Dendritic cell treated with granulocyte-macrophage colony-stimulating factor and Interleukin-4, amounts not matched to agents 40 ng/mL and 50 ng/mL, for 4 days (primary cell): ENCODE measurements at regions not wholly inside any gene's neighbourhood (a gene's known extent, or its start where the extent isn't known, plus 50 kb on each side); places are given as distances from the start of the nearest gene placed in this dataset.
"Not testable (repeated sequence)": the region's sequence is repeated elsewhere in the genome, so short reads cannot be mapped to it uniquely, and the experiment has no call there.

Experiments
- H3K27ac Mint-ChIP-seq: one replicate; pipeline ENCODE4 v1.8.0; 2022; ENCODE audit warnings: mild to moderate bottlenecking, mixed read lengths
- H3K27me3 Mint-ChIP-seq: one replicate; pipeline ENCODE4 v1.8.0; 2022; ENCODE audit warnings: mild to moderate bottlenecking, mixed read lengths
- H3K36me3 Mint-ChIP-seq: one replicate; pipeline ENCODE4 v1.8.0; 2022; ENCODE audit warnings: low read depth, mixed read lengths
- H3K4me1 Mint-ChIP-seq: one replicate; pipeline ENCODE4 v1.8.0; 2022; ENCODE audit warnings: low read depth, mixed read lengths
- H3K4me3 Mint-ChIP-seq: one replicate; pipeline ENCODE4 v1.8.0; 2022; ENCODE audit warnings: mild to moderate bottlenecking, moderate library complexity, mixed read lengths
- H3K9me3 Mint-ChIP-seq: one replicate; pipeline ENCODE4 v1.8.0; 2022; ENCODE audit warnings: mixed read lengths
- intact Hi-C: fragments of 100-400 bp; cut with micrococcal nuclease; formaldehyde crosslinking; loops from one replicate; pipeline ENCODE4 v1.15.0; 2022

DNA sequence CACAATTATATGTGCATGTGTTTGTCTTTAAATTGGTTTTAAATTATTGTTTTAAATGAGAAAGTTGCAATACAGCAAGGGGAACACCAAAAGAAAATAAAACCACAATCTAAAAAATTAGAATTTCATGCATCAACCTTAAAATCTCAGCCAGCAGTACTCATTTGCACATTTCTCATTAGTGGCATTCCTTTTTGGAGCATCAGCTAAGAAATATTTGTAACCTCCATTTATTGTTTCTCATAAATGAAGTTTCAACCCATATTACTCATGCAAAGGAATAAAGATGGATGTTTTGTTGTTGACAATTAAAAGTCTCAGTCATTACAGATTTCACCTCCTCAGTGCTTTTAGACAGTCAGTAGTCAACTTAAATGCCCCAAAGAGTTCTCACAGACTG, 160.1 kb downstream of the TBX15 start:
- Mint-ChIP-seq H3K27me3 (no peaks in the 10 kb centered on the region), H3K4me1 (no peaks in the 10 kb centered on the region), H3K27ac (no peak overlapping the region), H3K9me3 (peaks cover 40% of the 10 kb centered on the region), H3K36me3 (no peaks in the 10 kb centered on the region), H3K4me3 (no peak overlapping the region)
- intact Hi-C loops = no loop called here

DNA sequence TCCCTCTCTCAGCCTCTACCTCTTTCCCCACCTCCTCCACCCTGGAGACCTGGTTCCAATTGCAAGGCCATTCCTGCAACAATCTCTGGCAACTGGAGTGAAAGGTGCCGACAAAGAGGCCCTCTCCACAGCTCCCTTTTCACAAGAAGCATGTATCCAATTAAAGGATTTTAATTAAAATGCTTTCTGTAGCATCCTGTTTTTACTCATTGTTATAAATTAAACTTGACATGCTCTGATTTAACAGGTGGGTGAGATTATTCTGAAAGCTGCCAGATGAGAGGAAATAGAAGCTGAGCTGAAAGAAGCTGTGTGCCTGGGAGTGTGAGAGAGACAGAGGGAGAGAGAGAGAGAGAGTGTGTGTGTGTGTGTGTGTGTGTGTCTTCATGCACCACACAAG, 160.5 kb downstream of the TBX15 start:
- Mint-ChIP-seq H3K4me3 (no peak overlapping the region), H3K27me3 (no peaks in the 10 kb centered on the region), H3K36me3 (no peaks in the 10 kb centered on the region), H3K4me1 (no peaks in the 10 kb centered on the region), H3K9me3 (peaks cover 36% of the 10 kb centered on the region), H3K27ac (no peak overlapping the region)
- intact Hi-C loops = no loop called here

DNA sequence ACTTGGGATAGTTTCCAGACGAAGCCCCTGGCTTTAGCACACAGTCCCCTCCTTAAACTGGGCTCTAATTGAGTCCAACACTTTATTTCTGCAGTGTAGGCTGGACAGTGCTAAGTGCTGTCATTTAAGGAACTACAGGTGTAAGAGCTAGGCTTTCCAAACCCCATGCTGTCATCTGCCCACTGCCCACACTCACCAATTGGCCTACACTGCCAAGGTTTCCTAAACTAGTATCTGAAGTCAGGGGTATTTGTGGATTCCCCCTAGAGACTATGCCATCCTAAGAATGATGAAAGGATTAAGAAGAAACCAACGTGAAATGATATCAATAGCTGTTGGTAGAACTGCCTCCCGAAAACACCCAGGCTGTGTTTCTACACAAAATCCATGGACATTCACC, 160.9 kb downstream of the TBX15 start:
- Mint-ChIP-seq H3K4me3 (no peak overlapping the region), H3K27ac (no peak overlapping the region), H3K27me3 (no peaks in the 10 kb centered on the region), H3K36me3 (no peaks in the 10 kb centered on the region), H3K4me1 (no peaks in the 10 kb centered on the region), H3K9me3 (peaks cover 32% of the 10 kb centered on the region)
- intact Hi-C loops = no loop called here

DNA sequence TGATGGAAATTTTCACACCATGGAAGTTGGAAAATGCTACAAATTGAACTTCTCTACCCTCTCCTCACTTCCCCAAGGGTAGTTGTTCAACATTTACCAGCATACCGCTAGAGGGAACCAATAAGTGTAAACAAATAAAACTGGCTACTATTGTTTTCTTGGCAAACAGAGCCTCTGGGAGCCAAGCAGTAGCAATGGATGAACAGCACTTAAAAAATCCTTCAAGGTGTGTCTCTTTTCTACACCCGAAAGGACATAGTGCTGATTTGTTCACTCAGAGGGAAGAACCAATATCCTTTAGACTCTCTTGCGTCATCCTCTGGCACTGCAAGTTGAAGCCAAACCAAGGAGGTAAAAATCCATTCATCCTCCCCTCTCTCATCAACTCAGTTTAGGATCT, 161.5 kb downstream of the TBX15 start:
- Mint-ChIP-seq H3K27me3 (no peaks in the 10 kb centered on the region), H3K36me3 (no peaks in the 10 kb centered on the region), H3K4me1 (no peaks in the 10 kb centered on the region), H3K9me3 (peaks cover 29% of the 10 kb centered on the region), H3K27ac (no peak overlapping the region), H3K4me3 (no peak overlapping the region)
- intact Hi-C loops = no loop called here

DNA sequence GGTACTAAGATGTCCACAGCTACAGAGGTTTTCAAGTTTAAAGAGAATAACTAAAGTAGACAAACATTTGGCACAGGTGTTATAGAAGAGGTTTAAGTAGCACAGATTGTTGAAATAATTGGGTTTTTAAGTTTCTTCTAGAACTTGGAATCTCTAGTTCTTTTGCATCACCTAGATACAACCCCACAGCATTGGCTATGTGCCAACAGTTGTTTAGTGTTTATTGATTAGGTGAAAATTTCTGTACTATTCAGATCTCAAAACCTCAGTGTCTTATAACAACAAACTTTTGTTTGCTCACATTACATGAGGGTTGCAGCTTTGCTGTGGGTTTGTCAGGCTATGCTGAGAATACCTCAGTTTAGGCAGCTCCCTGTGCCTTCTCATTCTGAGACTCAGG, 162.5 kb downstream of the TBX15 start:
- peaks cover 18% of the 10 kb centered on the region for H3K9me3 Mint-ChIP-seq
- H3K36me3 Mint-ChIP-seq = no peaks in the 10 kb centered on the region
- H3K27me3 Mint-ChIP-seq = no peaks in the 10 kb centered on the region
- H3K27ac Mint-ChIP-seq = no peak overlapping the region
- intact Hi-C loops = no loop called here
- H3K4me1 Mint-ChIP-seq = no peaks in the 10 kb centered on the region
- H3K4me3 Mint-ChIP-seq = no peak overlapping the region

DNA sequence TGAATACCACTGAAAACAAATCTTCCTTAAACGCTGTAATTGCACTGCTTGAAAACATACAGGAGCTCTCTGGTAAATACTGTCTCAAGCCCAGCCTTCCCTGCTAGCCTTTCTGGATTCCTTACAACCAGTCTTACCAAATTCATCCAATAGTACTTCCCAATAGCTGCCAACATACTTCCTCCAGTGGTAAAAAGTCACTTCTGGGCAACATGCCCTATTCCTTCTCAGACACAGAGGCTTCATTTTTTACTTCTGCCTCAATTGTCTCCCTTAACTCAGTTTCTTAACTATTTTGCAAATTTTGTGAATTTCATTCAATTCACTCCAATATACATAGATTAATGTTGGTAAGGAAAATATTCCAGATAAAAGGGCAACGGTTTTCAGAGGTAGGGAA, 166.3 kb downstream of the TBX15 start:
- Mint-ChIP-seq H3K4me3 (no peak overlapping the region), H3K9me3 (no peaks in the 10 kb centered on the region)

DNA sequence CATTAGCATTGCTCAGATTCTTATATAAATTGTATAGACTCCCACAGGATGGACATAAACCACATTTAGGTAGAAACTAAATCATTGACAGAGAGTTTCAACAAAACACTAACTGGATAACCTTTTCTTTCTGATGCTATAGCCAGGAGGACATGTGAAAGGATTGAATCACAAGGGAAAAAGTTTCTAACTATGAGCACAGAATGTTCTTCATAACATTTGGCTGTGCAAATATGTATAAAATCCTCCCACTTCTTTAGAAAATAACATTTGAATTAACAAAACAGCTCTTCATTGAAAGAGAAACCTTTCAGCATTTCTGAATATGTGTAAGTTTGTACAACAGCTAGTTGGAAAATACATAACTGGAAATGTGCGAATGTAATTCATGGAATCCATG, 167.3 kb downstream of the TBX15 start:
- intact Hi-C loops = no loop called here
- H3K9me3 Mint-ChIP-seq = no peaks in the 10 kb centered on the region
- H3K27me3 Mint-ChIP-seq = no peaks in the 10 kb centered on the region
- H3K4me3 Mint-ChIP-seq = no peak overlapping the region
- H3K27ac Mint-ChIP-seq = no peak overlapping the region
- no peaks in the 10 kb centered on the region for H3K4me1 Mint-ChIP-seq
- H3K36me3 Mint-ChIP-seq = no peaks in the 10 kb centered on the region

More for the DNA sequence above, 166.3 kb downstream of the TBX15 start:
- Mint-ChIP-seq H3K4me1 (no peaks in the 10 kb centered on the region), H3K36me3 (no peaks in the 10 kb centered on the region), H3K27me3 (no peaks in the 10 kb centered on the region), H3K27ac (no peak overlapping the region)
- intact Hi-C loops = no loop called here

DNA sequence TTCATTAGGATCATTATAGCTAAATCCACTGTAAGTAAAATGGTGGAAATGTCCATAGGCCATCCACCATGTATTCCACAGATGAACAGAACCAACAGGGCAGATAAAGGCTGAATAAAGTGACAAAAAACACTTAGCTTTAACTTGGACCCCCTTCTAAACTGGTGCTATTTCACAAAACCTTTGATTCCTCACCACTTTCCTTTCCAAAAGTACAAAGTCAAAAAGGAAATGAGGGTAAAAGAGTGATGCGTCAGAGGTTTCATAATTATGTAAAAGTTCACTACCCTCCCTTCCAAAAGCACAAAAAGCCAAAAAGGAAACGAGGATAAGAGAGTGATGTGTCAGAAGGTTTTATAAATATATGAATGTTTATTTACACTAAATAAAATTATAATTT, 172.2 kb downstream of the TBX15 start:
- no peak overlapping the region for H3K27ac Mint-ChIP-seq
- H3K9me3 Mint-ChIP-seq = no peaks in the 10 kb centered on the region
- no peaks in the 10 kb centered on the region for H3K4me1 Mint-ChIP-seq
- no peaks in the 10 kb centered on the region for H3K36me3 Mint-ChIP-seq
- no peak overlapping the region for H3K4me3 Mint-ChIP-seq
- no peaks in the 10 kb centered on the region for H3K27me3 Mint-ChIP-seq
- intact Hi-C loops = no loop called here

DNA sequence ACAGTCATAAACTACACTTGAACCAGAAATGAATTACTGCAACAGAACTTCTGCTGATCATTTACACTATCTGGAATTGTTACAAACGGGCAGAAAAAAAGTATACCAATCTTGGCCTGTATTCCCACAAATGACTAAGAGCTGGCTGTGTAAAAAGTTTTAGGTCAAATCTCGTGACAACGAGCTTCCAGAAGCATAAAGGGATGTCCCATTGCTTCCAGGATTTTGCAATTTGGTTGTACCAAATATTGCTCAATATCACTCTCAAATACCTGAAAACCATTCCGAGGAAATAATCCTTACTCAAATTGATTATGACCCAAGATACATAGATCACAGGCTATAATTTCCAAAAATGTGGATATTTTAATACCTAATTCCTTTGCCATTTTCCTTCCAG, 175.6 kb downstream of the TBX15 start:
- no peaks in the 10 kb centered on the region for H3K27me3 Mint-ChIP-seq
- H3K36me3 Mint-ChIP-seq = no peaks in the 10 kb centered on the region

DNA sequence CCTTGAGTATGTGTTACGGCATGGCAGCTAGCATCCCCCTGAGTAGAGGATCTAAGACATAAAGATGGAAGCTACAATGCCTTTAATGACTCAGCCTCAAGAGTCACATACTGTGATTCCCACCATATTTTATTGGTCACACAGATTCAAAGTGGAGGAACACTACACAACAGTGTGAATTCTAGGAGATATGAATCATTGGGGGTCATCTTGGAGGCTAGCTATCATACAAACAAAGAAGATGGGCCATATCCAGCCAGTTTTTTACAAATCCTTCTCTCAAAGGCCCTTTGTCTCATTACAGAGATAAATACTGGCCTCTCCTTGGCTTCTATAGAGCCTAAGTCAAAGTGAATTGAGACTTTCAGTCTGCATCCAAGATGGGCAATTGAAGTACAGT, 177.0 kb downstream of the TBX15 start:
- H3K9me3 Mint-ChIP-seq = no peaks in the 10 kb centered on the region

More for the DNA sequence above, 175.6 kb downstream of the TBX15 start:
- intact Hi-C loops = no loop called here
- Mint-ChIP-seq H3K4me3 (no peak overlapping the region), H3K27ac (no peak overlapping the region), H3K4me1 (no peaks in the 10 kb centered on the region), H3K9me3 (no peaks in the 10 kb centered on the region)

DNA sequence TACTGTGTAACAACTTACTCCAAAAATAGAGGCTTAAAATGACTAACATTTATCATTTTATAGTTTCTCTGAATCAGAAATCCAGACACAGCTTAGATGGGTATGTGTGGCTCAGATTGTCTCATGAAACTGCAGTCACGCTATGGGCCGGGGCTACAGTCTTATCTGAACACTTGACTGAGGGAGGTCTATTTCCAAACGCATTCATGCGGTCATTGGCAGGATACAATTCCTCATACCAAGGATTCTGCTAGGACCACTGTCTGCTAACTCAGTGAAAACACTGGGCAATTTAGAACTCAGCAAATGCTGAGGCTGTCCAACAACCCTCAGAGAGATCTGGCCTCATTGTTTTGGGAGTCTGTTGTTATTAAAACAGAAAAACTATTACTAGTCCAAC, 178.6 kb downstream of the TBX15 start:
- Mint-ChIP-seq H3K27ac (no peak overlapping the region), H3K4me3 (no peak overlapping the region), H3K27me3 (no peaks in the 10 kb centered on the region), H3K9me3 (no peaks in the 10 kb centered on the region), H3K36me3 (no peaks in the 10 kb centered on the region), H3K4me1 (no peaks in the 10 kb centered on the region)
- intact Hi-C loops = no loop called here

More for the DNA sequence above, 177.0 kb downstream of the TBX15 start:
- Mint-ChIP-seq H3K4me1 (no peaks in the 10 kb centered on the region), H3K4me3 (no peak overlapping the region), H3K36me3 (no peaks in the 10 kb centered on the region), H3K27me3 (no peaks in the 10 kb centered on the region), H3K27ac (no peak overlapping the region)
- intact Hi-C loops = no loop called here

DNA sequence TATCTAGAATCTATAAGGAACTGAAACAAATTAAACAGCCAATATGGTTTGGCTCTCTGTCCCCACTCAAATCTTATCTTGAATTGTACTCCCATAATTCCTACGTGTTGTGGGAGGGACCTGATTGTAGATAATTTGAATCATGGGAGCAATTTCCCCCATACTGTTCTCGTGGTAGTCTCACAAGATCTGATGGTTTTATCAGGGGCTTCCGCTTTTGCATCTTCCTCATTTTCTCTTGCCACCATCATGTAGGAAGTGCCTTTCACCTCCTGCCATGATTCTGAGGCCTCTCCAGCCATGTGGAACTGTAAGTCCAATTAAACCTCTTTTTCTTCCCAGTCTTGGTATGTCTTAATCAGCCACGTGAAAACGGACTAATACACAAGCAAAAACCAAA, 185.0 kb downstream of the TBX15 start:
- H3K4me3 Mint-ChIP-seq, H3K36me3 Mint-ChIP-seq, H3K27ac Mint-ChIP-seq, intact Hi-C loops, H3K4me1 Mint-ChIP-seq, H3K27me3 Mint-ChIP-seq: not testable (repeated sequence)
- peaks cover 31% of the 10 kb centered on the region for H3K9me3 Mint-ChIP-seq

DNA sequence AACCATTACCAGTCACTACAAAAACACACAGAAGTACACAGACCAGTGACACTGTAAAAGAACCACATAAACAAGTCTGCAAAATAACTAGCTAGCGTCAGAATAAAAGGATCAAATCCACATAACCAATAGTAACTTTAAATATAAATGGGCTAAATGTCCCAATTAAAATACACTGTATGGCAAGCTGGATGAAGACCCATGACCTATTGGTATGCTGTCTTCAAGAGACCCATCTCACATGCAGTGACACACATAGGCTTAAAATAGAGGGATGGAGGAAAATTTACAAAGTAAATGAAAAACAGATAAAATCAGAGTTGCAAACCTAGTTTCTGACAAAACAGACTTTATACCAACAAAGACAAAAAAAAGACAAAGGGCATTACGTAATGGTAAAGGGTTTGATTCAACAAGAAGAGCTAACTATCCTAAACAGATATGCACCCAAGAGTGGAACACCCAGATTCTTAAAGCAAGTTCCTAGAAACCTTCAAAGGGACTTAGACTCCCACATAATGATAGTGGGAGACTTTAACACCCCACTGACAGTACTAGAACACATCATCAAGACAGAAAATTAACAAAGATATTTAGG, 196.9 kb downstream of the TBX15 start:
- no peaks in the 10 kb centered on the region for H3K27me3 Mint-ChIP-seq
- intact Hi-C loops = no loop called here
- no peak overlapping the region for H3K27ac Mint-ChIP-seq
- no peaks in the 10 kb centered on the region for H3K36me3 Mint-ChIP-seq
- no peaks in the 10 kb centered on the region for H3K4me1 Mint-ChIP-seq
- no peak overlapping the region for H3K4me3 Mint-ChIP-seq
- peaks cover 32% of the 10 kb centered on the region for H3K9me3 Mint-ChIP-seq

DNA sequence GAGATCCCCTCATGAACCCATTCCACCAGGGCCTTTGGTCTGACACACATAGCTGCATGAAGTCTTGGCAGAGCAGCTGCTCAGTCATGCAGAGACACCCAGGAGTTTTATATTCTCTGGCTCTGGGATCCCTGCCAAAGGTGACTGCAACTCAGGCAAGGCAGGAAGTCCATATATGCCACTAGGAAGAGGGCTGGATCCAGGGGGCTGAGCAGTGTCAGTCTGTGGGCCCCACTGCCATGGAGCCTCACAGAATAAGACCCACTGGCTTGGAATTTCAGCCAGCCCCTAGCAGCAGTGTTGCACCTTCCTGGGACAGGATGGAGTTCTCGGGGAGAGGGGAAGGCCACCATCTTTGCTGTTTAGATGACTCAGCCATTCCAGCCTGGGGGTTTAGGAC, 199.7 kb downstream of the TBX15 start:
- Mint-ChIP-seq H3K9me3 (peaks cover 32% of the 10 kb centered on the region), H3K4me1 (no peaks in the 10 kb centered on the region), H3K36me3 (no peaks in the 10 kb centered on the region), H3K4me3 (no peak overlapping the region), H3K27me3 (no peaks in the 10 kb centered on the region), H3K27ac (no peak overlapping the region)
- intact Hi-C loops = no loop called here

DNA sequence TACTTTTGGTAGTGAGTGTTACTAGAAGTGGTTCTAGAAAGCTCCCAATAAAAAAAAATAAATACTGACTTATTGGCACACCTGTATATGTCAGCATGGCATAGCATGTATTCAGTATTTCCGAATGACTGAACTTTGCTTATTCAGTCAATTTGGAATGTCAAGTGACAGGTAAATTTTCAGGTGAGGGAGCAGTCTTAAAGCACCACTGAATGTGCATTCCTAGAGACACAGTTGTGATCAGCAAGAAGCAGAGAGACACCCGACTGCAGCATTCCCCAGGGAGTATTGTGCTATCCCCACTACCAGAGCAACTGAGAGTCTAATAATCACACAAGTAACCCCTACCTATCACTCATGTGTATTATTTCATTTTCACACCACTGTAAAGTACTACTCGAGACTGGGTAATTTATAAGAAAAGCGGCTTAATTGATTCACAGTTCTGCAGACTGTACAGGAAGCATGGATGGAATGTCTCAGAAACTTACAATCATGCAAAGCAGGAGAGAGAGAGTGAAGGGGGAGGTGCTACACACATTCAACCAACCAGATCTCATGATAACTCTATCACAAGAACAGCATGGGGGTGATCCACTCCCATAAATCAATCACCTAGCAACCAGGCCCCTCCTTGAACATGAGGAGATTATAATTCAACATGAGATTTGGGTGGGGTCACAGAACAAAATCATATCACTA, 201.5 kb downstream of the TBX15 start:
- peaks cover 37% of the 10 kb centered on the region for H3K9me3 Mint-ChIP-seq
- no peaks in the 10 kb centered on the region for H3K36me3 Mint-ChIP-seq
- intact Hi-C loops = no loop called here
- no peak overlapping the region for H3K4me3 Mint-ChIP-seq
- no peaks in the 10 kb centered on the region for H3K4me1 Mint-ChIP-seq
- no peak overlapping the region for H3K27ac Mint-ChIP-seq
- no peaks in the 10 kb centered on the region for H3K27me3 Mint-ChIP-seq
